Esophagus squamous epithelium (tissue), 4 donors: ENCODE measurements at regions not wholly inside any gene's neighbourhood (a gene's known extent, or its start where the extent isn't known, plus 50 kb on each side); places are given as distances from the start of the nearest gene placed in this dataset.

ENCODE experiments used
- POLR2A ChIP-seq, 4 donors: fragments of 450-650 bp; IDR thresholded peaks; one replicate each; pipeline ENCODE4 v1.6.1; 2017; ENCODE audit warnings: antibody characterized with exemption in 4 of 4, mild to moderate bottlenecking in 4 of 4, moderate library complexity in 3 of 4
- TF ChIP-seq, protein P1 (sequence below), 6 experiments: fragments of 450-650 bp in 4 of 6; fragments of 200-600 bp in 2 of 6; sonication (generic) in 2 of 6; IDR thresholded peaks; one replicate each; pipeline ENCODE4 v1.5.1; 2016 to 2019; ENCODE audit warnings: antibody characterized with exemption in 6 of 6, mild to moderate bottlenecking in 4 of 6, moderate library complexity in 4 of 6

DNA sequence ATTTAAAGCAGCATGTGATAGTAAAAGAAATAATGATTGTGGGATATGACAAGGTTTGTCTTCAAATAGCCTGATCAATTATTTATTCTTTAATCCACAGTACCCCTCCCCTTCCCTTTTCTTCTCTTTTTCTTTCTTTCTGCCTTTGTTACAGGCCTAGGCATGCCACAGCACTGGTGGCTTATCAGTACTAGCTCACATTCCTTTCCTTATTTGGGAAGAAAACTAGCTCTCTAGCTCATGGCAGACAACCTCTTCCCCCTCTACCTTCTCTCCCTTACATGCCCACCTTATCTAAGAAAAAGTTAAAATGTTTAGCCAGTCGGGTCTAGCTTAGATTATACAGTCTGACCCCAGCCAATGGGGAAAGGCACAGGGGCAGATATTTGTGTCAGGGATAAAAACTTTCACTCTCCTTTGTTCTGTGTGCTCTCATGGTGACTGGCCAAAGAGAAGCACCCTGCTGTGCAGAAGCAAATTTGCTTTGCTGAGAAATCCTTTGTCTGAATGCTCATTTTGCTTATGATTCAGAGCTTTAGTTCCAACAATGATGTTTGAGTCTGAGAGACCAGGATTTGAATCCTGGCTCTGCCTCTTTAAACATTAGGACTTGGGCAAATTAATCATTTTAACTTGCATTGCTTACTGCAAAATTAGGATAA lies 75.8 kb upstream of the CDH12 start:
- TF ChIP-seq, protein P1, sequence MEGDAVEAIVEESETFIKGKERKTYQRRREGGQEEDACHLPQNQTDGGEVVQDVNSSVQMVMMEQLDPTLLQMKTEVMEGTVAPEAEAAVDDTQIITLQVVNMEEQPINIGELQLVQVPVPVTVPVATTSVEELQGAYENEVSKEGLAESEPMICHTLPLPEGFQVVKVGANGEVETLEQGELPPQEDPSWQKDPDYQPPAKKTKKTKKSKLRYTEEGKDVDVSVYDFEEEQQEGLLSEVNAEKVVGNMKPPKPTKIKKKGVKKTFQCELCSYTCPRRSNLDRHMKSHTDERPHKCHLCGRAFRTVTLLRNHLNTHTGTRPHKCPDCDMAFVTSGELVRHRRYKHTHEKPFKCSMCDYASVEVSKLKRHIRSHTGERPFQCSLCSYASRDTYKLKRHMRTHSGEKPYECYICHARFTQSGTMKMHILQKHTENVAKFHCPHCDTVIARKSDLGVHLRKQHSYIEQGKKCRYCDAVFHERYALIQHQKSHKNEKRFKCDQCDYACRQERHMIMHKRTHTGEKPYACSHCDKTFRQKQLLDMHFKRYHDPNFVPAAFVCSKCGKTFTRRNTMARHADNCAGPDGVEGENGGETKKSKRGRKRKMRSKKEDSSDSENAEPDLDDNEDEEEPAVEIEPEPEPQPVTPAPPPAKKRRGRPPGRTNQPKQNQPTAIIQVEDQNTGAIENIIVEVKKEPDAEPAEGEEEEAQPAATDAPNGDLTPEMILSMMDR (IDR thresholded peaks at IDR 0.05) = no peak
- no peak for TF ChIP-seq POLR2A (IDR thresholded peaks at IDR 0.05)
